NCI-H2227 (cell line): ENCODE measurements at regions not wholly inside any gene's neighbourhood (a gene's known extent, or its start where the extent isn't known, plus 50 kb on each side); places are given as distances from the start of the nearest gene placed in this dataset.
"Not testable (repeated sequence)": the region's sequence is repeated elsewhere in the genome, so short reads cannot be mapped to it uniquely, and the experiment has no call there.

ENCODE experiments used
- DNase-seq: peaks from one replicate; lab custom pipeline; 2025; ENCODE audit not compliant: unreplicated experiment; lab: John Stamatoyannopoulos, UW

DNA sequence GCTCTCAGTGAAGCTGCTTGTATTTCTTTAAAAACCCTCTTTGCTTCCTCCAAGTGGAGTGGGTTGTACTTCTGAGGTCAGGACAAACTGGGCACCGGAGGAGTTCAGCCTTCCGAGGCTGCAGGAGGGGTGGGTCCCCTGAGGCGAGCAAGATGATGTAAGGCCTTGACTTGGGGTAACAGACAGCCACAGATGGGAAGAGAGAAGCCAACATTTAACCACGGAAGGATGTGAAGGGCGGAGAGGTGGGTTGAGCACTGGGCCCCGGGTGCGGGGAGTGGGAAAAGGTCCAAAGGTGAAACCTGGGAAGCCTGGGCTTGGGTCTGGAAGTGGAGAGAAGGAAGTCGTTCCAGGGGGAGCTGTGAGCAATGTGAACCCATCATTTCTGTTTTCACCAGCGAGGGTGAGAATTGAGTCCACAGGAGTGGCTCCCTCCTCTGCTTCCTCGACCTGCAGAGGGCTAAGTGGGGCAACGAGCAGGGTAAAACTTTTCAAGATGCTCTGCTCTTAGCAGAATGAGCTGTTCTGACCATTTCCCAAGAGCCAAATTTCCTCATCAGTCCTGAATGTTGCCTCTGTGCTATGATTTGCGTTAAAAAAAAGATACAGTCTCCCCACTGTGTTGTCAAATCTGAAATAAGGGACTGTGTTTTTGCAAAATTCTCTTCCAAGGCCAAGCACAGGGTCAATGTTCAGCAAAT is 137.7 kb upstream of the CRHR1 start:
- DNase-seq, result no peak

DNA sequence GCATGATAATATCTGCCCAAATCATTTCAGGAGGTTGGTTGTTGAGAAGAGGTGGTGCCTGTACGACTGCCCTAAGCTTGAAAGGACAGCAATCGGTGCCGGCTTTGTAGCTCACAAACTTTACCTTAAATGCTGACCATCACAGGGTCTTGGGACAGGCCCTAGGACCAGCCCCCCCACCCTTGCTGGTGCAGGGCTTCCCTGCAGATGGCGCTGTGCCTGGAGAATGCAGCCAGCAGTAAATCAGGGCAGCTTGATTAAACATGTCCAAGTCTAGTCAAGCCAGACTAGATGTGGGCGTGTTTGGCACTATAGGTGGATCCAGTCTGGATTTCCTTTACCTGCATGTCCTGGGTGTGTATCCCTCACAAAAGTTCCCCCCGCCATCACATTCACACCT is 135.5 kb upstream of the CRHR1 start:
- DNase-seq, result no peak

DNA sequence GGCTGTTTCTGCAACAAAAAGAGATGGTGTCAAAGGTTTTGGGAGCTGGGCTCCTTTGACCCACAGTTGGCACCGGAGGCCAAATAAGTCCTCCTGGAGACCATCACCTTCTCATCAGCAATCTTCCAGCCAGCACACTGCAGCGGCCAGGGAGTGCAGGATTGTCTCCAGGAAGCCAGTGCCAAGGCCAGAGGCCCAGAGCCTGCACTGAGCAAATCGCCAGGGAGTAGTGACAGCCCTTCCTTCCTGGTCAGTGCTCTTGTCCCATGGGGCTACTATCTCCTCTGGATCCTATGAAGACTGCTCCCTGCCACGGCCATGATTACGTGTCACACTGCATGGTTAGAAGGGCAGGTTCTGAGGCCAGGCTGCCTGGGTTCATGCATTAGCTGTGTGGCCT is 134.3 kb upstream of the CRHR1 start:
- no peak for DNase-seq

DNA sequence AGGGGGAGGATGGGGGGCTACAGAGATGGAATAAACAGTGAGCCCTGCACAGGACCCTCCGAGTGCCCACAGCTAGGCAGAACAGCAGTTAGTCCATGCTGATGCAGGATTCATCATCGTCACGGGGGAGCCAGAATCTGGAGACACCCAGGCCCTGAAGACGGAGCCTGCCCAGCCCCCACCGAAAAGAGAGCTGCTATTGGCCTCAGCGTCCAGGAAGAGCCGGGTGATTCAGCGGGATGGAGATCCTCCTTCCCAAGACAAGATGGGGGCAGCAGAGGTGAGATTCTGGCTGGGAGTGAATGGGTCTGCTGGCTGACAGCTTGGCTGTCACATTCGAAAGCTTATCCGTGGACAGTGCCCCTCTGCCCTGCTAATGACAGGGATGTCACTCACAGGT is 133.6 kb upstream of the CRHR1 start:
- DNase-seq, result peak; percentile 57

DNA sequence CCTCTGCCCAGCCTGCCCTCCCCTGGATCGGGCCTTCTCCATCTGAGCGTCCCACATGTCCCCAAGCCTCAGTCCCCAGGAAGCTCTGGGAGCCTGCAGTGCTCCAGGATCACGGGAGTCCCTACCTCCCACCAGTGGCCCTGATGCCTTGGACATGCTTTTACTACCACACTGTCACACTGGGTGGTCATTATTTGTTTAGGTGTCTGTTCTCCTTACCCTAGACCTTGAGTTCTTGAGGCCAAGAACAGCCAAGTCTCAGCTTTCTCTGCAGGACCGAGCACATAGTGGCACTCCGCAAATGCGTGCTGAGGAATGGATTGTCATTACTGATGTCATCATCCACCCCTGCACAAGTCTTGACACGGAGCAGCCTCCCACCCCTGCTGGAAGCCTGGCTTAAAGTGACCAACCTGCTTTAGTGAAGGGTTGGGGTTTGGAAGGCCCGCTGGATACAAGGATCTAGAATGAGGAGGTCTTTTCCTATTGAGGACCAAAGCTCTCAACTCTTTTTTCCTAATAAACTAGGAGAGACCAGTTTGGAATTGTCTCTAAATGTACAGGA is 132.9 kb upstream of the CRHR1 start:
- no peak for DNase-seq

DNA sequence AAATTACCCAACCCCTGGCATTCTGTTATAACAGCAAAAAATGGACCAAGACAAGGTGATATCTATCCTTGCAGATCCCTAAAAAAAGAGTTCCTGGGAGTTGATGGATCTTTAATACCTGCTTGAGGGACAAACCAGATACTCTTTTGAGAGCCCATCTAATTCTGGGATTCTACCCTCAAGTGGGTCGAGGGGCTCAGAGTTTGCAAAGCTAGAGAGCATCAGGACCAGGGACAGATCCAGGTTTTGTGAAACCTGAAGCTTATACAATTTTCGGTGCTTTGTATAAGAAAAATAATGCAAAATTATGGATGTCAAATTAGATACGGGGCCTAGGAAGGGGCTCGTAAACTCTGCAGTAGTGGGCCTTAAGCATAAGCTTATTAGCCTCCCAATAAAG is 130.5 kb upstream of the CRHR1 start:
- DNase-seq, result no peak

DNA sequence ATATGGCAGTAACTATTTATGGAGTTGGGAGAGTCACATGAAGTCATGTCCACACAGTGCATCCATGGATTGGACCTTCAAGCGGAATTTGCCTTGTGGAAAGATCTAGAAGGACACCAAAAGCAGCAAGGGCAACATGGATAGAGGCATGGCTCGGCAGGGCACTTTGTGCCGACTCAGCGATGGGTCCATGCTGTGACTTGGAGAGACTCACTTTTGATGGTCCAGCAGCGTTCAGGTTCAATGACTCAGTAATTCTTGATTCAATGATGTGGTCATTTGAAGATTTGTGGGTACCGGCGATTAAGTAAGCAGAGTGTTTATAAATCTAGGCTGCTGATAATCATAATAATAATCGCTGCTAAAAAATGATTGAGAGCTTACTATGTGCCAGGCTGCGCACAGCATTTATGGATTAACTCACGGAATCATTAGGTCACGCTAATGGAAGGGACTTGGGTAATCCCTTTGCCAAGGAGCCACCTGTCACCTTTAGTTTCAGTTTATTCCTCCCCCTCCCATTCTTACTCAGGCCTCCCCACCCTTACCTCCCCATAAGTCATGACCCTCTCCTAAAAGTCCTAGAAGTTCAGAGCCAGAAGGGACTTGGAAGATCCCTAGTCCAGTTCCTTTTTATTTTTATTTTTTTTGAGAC is 127.5 kb upstream of the CRHR1 start:
- DNase-seq, result no peak

DNA sequence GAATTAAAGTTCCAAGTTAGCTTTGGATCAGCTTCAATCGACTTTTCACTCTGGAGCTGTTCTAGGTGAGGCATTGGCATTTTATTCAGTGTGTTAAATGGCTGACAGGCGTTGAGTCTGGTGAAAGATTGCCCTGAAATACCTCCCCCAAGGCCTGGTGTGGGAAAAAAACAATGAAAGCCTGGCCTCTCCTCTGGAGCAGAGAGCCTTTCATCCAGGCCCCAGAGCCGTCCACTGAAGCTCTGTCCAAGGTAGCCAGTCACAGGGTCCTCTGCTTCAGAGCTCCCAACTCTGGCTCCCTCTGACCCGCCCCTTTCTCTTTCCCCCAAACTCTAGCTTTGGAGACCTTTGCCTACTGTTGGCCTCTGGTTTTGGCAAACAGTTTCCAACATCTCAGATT is 123.6 kb upstream of the CRHR1 start:
- DNase-seq, result no peak

DNA sequence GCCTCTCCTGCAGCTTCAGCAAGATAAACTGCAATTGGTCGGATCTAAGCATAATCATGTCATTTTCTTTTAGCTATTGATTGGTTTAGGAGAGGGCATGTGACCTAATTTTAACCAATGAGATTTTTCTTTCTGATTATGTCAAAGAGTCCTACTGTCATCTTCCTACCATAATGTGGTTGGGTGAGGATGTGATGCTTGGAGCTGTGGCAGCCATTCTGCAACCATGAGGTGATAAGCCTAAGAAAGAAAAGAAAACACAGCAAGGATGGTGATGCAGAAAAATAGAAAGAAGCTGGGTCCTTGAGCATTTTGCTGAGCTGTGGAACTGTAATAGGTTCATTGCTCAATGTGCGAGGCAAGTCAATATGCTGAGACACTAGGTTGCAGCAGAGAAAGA is 121.7 kb upstream of the CRHR1 start:
- no peak for DNase-seq

DNA sequence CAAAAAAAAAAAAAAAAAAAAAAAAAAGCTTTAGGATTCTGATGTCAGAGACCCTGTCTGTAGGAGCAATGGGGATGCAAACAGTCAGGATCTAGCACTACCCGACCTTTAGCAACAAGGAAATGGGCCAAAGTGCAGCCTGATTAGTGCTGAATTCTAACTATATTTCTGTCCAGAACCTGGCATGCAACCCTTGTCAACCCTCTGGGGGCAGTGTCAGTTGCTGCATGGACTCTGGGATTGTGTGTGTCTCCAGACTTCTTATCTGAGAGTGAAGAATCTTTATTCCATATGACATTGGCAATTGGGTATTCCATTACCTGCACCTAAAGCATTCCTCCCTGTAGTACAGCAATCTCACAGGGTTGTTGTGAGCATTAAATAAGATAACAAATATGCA is 120.3 kb upstream of the CRHR1 start:
- no peak for DNase-seq

DNA sequence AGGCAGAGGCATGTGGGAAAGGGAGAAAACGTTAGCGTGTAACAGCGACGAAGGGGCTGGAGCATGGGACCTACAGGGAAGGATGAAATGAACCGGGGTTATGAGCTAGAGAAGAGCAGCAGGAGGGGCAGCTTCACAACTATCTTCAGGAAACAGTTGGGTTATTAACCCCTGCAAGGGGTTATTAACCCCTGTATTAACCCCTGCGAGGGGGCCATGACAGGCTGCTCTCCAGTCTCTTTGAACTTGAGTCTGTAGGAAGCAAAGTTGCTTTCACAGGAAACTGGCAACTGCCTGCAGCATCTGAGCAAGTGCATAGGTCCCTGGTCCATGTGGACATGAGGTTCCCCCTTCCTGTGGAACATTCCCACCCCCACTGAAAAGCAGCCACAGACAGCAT is 119.2 kb upstream of the CRHR1 start:
- no peak for DNase-seq

DNA sequence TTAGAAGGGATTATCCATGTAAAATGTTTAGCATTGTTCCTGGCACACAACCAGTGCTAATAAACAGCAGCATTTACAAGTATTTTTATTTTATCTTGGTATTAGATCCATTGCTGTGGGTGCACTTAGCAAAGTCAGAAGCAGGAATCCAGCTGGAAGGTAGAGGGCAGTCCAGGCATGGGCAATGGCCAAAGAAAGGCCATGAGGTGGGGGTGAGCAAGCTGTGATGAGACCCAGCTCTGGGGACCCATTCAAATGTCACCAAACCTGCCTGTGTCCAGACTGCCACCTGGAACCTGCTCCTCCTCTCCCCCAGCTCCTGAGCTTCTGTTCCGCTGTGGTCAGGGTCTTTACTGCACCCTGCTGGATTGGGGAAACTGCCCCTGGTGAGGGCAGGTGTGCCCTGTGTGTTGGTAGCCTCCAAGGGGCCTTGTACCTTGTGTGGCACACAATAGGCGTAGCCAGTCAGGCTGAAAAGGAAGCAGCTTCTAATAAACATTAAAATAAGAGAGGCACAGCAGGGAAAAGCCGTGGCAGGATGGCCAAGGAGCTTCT is 118.0 kb upstream of the CRHR1 start:
- no peak for DNase-seq

DNA sequence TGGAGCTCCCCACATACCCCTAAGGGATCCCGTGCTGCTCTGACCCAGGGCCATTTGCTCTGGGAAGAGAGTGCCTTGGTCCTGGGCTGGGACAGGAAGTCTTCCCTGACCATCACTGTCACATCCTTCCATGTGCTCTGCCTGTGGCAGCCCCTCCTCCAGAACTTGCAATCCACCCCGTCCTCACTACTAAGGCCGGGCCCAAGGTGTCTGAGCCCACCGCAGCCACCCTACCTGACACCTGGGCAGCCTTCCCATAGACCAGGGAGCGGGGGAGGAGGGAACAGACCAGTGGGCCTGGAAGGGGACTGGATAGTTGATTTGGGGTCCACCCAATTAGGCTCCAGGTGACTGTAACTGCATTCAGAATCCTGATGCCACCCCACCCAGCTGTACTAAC is 117.5 kb upstream of the CRHR1 start:
- no peak for DNase-seq

DNA sequence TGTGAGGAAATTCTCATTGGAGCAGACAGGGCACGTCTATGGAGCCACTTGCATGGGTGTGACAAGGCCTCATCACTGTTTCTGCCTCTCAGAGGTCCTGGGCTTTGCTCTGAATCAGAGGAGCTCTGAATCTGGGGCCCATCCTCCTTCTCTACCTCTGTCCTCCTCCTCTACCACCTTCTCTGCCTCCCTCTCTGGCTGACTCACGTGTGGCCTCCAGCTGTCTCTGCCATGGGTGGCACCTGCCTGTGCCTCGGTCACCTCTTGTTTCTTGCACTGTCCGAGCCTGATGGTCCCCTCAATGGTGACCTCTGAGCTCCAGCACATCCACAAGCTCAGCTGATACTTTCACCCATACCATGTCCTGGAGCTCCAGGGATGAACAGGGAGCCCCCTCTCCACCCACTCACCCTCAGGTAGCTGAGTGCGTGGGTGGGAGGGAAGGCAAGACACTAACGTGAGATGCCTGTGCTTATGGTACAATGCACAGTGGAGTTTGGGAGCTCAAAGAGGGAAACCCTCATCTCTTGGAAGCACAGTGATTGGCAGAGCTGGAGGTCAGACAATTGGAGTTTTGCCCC is 116.4 kb upstream of the CRHR1 start:
- no peak for DNase-seq

DNA sequence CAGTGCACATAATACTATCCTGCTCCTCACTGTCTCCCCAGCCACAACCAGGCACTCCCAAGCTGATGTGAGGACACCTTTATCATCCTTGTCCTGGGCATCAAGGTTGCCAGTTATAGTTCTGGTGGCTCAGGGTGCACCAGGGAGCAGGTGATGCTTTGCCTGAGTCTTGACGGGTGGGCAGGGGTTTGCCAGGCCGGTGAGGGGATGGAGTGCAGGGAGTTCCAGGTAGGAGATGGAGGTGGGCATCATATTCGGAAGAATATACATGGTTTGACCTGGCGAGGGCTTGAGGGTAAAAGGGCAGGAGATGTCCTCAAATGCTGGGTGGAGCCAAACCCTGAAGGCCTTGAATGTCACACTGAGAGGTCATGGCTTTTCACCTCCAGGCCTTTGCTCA is 115.8 kb upstream of the CRHR1 start:
- no peak for DNase-seq

DNA sequence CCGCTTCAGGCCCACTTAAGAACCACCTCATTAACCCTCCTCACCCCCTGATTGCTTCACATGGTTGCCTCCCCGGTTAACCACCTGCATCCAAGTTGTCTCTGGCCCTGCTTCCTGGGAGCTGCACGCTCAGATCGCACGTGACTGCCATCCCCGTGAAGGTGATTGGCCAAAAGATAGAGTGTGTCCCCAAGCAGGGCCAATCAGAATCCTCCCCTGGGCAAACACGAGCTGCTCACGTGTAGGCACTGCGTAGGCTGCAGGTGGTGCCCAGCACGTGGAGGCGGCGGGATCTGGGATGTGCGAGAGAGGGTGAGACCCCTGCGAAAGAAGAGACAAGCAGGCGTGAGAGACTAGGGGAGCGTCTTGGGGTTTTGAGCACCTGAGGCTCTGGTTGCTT is 111.8 kb upstream of the CRHR1 start:
- DNase-seq, result no peak

DNA sequence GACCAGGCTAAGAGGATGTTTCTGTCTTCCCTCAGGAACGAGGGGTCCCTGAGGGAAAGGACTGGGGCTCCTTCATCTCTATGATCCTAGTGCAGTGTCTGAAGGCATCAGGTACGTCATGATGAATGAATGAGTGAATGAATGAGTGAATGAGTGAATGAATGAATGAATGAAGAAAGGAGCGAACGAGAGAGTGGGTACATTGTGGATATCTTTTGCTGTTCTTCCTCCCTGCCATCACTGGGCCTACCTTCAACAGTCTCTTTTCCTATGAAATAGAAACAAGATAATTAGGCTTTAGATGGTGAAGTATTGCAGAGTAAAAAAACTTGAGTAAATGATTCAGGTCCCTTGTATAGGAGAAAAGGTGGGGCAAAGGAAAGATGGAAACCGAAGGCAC is 111.3 kb upstream of the CRHR1 start:
- DNase-seq, result no peak

DNA sequence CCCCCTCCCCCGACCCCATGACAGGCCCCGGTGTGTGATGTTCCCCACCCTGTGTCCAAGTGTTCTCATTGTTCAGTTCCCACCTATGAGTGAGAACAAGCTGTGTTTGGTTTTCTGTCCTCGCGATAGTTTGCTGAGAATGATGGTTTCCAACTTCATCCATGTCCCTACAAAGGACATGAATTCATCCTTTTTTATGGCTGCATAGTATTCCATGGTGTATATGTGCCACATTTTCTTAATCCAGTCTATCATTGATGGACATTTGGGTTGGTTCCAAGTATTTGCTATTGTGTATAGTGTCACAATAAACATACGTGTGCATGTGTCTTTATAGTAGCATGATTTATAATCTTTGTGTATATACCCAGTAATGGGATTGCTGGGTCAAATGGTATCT is 110.4 kb upstream of the CRHR1 start:
- not testable (repeated sequence) for DNase-seq

DNA sequence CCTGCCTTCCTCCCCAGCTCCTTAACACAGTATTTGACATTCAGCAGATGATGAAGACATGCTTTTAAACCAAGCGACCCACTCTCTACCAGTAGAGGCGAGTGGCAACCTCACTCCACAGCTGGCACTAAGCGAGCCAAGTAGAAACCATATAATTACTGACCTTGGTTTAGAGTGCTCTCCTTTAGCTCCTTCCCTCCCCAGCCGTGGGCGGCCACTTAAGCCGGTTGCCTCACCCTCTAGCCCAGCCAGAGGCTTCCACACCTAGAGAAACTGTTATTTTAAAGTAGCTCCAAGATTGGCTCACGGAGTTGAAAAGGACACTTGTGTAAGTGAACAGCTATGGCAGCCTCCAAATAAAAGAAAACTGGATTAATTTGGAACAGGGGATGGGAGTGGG is 109.1 kb upstream of the CRHR1 start:
- DNase-seq, result peak; percentile 72

DNA sequence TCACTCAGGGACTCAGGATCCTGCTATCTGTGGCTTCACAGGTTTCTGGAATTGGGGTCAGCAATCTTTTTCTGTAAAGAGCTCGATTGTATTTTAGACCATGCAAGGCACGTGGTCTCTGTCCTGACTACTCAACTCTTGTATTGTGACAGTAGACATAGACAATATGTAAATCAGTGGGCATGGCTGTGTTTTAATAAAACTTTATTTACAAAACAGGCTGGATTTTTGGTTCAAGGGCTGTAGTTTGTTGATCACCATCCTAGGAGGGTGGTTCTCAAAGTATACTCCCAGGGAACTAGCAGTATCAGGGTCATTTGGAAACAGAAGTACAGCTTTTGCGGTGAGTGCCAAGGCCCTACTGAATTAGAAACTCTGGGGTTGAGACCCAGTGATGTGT is 108.2 kb upstream of the CRHR1 start:
- DNase-seq, result no peak

DNA sequence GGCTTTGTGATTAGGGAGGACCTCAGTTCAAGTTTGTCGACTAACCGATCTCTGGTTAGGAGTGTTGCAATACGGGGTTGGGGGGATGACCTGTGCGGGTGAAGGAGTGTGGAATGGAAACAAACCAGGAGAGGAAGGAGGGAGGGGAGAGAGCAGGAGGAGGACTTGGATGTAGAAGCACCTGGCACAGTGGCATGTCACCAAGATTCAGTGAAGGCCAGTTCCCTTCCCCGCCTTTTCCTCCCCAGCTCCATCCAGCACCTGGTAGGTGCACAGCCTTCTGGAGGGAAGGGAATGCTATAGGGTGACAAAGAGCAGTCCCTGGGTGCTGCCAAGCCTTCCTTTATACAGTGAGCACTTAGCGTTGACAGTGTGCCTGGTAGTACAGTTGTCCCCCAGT is 107.4 kb upstream of the CRHR1 start:
- no peak for DNase-seq

DNA sequence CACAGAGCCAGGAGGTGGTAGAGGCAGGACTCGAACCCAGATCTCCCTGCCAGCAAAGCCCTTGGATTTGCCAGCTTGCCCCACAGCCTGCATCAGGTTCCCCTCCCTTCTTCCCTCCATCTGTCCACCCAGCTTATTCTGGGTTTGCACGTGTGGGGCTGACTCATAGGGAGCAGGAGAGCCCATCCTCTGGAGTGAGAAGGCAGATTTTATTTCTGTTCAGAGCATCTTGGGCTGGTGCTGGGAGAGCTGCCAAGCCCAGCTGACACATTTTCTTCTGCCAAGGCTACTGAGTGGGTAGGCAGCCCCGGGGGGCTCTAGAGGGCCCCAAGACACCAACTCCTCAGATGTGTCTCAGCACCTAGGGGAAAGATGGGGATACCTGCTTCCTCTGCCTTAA is 106.3 kb upstream of the CRHR1 start:
- no peak for DNase-seq
